ENCODE measurements at regions not wholly inside any gene's neighbourhood (a gene's known extent, or its start where the extent isn't known, plus 50 kb on each side); places are given as distances from the start of the nearest gene placed in this dataset.

DNA sequence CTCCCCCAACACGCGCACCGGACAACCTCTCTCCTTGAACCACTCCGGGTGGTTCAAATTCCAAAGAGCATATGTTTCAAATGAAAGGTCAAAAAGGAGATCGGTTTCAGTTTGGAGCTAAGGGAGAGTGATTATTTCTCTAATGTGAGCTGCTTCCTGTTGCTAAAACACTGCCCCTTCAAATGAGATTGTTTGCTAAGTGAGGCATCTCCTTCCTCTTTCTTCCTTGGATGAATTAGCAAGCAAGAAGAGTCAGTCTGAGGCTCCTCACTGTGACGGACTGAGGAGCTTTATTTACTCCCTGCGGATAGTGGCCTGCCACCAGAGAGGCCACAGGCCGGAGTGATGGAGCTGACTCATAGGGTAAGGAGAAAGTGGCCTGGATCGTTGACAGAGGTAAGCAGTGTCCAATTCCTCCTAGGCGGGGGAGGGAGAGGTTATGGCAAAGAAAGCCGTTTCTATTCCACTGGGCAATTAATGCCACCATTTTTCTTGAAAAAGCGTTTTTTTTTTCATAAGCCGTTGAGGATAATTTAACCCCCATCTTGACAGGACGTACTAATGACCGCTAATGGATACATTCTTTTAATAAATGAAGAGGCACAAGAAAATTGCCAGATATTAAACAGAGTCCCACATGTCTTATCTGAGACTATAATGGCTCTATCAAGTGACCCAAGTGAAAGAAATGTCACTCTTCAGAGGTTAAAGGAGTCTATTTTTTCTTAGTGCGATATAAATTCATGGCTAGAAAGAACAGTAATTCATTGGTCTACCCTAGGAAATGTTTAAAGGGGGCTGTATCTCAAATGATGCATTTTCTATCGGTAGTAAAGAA is 167.0 kb upstream of the ANKRD28 start:
- Histone ChIP-seq H3K9me3 (no peaks in the 10 kb centered on the region), H3K36me3 (ENCODE audit: low read depth, missing control alignments) (no peaks in the 10 kb centered on the region), H3K4me1 (peaks cover 4% of the 10 kb centered on the region), H3K27me3 (no peaks in the 10 kb centered on the region), H3K27ac (peak overlapping the region in 1 of 2 donors; percentile 21), H3K4me3 (no peak overlapping the region)
- DNase-seq = peak; percentile 30
- TF ChIP-seq, protein P1, sequence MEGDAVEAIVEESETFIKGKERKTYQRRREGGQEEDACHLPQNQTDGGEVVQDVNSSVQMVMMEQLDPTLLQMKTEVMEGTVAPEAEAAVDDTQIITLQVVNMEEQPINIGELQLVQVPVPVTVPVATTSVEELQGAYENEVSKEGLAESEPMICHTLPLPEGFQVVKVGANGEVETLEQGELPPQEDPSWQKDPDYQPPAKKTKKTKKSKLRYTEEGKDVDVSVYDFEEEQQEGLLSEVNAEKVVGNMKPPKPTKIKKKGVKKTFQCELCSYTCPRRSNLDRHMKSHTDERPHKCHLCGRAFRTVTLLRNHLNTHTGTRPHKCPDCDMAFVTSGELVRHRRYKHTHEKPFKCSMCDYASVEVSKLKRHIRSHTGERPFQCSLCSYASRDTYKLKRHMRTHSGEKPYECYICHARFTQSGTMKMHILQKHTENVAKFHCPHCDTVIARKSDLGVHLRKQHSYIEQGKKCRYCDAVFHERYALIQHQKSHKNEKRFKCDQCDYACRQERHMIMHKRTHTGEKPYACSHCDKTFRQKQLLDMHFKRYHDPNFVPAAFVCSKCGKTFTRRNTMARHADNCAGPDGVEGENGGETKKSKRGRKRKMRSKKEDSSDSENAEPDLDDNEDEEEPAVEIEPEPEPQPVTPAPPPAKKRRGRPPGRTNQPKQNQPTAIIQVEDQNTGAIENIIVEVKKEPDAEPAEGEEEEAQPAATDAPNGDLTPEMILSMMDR (IDR thresholded peaks at IDR 0.05) = no peak
- TF ChIP-seq POLR2A (IDR thresholded peaks at IDR 0.05) = no peak
- intact Hi-C loops (cut with DNase I; ENCODE audit: low total_unique reads) = no loop called here
- WGBS, 2 donors = 28 to 35% methylated on average over 17 of the region's 17 CpGs

GRCh38 chr3:15967577-15967976 is 169.8 kb upstream of the ANKRD28 start:
- Histone ChIP-seq H3K9me3 (no peaks in the 10 kb centered on the region), H3K4me3 (no peak overlapping the region), H3K4me1 (peaks cover 4% of the 10 kb centered on the region), H3K27ac (no peak overlapping the region), H3K27me3 (no peaks in the 10 kb centered on the region), H3K36me3 (ENCODE audit: low read depth, missing control alignments) (no peaks in the 10 kb centered on the region)
- WGBS, 2 donors = 56 to 85% methylated on average over 3 of the region's 3 CpGs
- no peak for TF ChIP-seq POLR2A (IDR thresholded peaks at IDR 0.05)
- TF ChIP-seq, protein P1 (IDR thresholded peaks at IDR 0.05) = no peak
- intact Hi-C loops (cut with DNase I; ENCODE audit: low total_unique reads) = no loop called here
- DNase-seq = no peak

DNA sequence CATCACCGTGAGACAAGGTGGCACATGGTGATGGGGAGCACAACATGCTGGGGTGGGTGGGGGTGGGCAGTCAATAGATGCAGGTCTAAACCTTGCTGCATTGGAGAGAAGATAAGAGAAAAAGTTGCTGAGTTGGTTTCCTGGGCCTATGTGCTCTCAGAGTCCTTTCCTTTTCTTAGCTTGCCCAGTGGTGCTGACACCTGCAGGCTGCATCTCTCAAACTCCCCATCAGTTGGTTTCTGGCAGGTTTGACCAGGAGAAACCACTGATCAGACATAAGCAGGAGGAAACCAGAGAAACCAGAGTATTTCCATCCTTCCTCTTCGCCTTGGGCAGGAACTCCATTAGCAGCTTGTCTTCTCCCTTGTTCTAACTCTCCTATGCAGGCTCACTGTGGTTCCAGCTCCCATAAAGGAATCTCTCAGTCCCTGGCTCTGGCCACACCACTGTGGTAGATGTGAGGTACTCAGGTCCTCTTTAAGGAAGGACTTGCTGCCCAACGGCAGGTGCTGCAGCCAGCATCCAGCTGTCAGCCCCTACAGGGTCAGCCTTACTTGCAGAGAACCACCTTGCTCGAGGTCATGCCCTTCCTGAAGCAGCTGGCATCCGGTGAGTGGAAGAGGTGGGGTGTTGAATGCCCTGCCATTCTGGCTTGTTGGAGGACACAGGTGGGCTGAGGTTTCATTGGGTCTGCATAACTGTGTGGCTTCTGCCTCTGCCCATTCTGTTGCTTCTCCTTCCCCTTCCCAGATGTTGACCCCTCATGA is 172.3 kb upstream of the ANKRD28 start:
- intact Hi-C loops (cut with DNase I; ENCODE audit: low total_unique reads) = no loop called here
- Histone ChIP-seq H3K9me3 (no peaks in the 10 kb centered on the region), H3K27me3 (no peaks in the 10 kb centered on the region), H3K36me3 (ENCODE audit: low read depth, missing control alignments) (no peaks in the 10 kb centered on the region), H3K4me3 (no peak overlapping the region), H3K4me1 (no peaks in the 10 kb centered on the region), H3K27ac (no peak overlapping the region)
- WGBS, 2 donors = 89 to 91% methylated on average over 2 to 5 of the region's 5 CpGs
- TF ChIP-seq, protein P1 (IDR thresholded peaks at IDR 0.05) = no peak
- TF ChIP-seq POLR2A (IDR thresholded peaks at IDR 0.05) = no peak
- DNase-seq = no peak

DNA sequence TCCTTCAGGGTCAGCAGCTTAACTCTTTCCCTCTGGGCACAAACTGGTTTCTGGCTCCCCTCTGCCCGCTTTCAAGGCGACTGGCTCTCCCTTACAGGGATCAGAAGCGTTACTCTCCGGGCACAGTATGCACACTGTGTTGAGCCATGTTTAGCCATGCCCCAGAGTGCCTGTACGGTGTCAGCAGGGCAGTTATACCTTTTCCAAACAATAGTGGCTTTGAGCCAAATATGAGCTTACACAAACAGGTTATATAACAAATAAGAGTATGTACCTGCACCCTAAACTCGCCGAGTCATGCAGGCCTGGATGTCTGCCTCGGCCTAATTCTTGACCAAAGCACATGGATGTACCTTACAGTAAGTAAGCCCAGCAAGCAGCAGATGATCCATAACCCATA is 175.6 kb upstream of the ANKRD28 start:
- no peaks in the 10 kb centered on the region for H3K4me1 ChIP-seq
- 92 to 94% methylated on average over 7 to 8 of the region's 8 CpGs for WGBS, 2 donors
- TF ChIP-seq, protein P1 (IDR thresholded peaks at IDR 0.05) = no peak
- TF ChIP-seq POLR2A (IDR thresholded peaks at IDR 0.05) = no peak
- no peak overlapping the region for H3K27ac ChIP-seq
- H3K27me3 ChIP-seq = no peaks in the 10 kb centered on the region
- no peak for DNase-seq
- no peaks in the 10 kb centered on the region for H3K9me3 ChIP-seq
- no peak overlapping the region for H3K4me3 ChIP-seq
- intact Hi-C loops (cut with DNase I; ENCODE audit: low total_unique reads) = no loop called here
- H3K36me3 ChIP-seq (ENCODE audit: low read depth, missing control alignments) = no peaks in the 10 kb centered on the region
